D721Med (cell line): ENCODE measurements at regions not wholly inside any gene's neighbourhood (a gene's known extent, or its start where the extent isn't known, plus 50 kb on each side); places are given as distances from the start of the nearest gene placed in this dataset.

Experiments used
- DNase-seq: peaks from one replicate; pipeline ENCODE4 v3.0.0; 2011; ENCODE audit warnings: low spot score; ENCODE audit not compliant: insufficient read length
- FAIRE-seq: peaks from 2 replicates; lab custom pipeline; 2011; peaks lifted over from hg19 to GRCh38; lab: Jason Lieb, UNC
- TF ChIP-seq, protein P1 (sequence below): IDR thresholded peaks from 2 replicates; pipeline ENCODE4 v1.5.1; 2012; ENCODE audit warnings: mild to moderate bottlenecking, control low read depth; ENCODE audit not compliant: insufficient read depth; ENCODE audit errors: missing control alignments

GRCh38 chr5:104375345-104375744, 812.8 kb upstream of the NUDT12 start:
- TF ChIP-seq, protein P1, sequence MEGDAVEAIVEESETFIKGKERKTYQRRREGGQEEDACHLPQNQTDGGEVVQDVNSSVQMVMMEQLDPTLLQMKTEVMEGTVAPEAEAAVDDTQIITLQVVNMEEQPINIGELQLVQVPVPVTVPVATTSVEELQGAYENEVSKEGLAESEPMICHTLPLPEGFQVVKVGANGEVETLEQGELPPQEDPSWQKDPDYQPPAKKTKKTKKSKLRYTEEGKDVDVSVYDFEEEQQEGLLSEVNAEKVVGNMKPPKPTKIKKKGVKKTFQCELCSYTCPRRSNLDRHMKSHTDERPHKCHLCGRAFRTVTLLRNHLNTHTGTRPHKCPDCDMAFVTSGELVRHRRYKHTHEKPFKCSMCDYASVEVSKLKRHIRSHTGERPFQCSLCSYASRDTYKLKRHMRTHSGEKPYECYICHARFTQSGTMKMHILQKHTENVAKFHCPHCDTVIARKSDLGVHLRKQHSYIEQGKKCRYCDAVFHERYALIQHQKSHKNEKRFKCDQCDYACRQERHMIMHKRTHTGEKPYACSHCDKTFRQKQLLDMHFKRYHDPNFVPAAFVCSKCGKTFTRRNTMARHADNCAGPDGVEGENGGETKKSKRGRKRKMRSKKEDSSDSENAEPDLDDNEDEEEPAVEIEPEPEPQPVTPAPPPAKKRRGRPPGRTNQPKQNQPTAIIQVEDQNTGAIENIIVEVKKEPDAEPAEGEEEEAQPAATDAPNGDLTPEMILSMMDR = no peak
- FAIRE-seq (no peak), DNase-seq (no peak)

DNA sequence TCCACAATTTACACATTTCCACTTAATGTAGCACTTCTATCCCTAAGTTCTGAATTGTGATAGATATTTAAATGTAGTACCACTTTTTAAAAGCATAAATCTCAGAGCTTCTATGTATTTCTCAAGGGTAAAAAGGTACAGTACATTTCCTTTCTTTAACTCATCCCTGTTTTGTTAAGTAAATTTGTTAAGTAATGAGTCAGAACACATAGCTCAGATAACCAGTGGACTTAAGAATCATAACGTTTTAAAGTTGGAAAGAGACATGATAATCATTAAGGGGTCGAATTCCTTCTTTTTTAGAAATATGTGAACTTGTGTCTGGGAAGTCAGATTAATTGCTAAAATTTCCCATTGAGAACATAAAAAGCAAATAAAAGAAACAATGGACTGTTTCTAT, 810.2 kb upstream of the NUDT12 start:
- peak; percentile 25 for FAIRE-seq
- DNase-seq = no peak
- TF ChIP-seq, protein P1 = no peak

DNA sequence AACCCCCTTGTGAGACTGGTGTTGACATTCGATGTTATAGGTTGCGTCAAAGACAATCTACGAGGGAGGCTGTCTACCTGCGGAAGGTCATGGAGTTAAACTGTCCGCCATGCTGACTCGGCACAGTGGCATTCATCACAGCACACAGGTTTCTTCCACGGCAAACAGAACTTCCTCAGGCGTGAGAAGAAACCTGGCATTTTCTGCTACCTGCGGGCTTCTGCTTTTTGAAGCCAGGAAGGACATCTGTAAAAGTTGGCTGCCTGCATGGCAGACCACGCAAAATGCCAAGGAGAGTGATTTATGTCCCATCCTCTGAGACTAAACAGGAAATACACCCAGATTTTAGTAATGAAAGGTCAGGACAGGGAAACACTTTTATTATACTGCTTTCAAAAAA, 809.8 kb upstream of the NUDT12 start:
- TF ChIP-seq, protein P1 = no peak
- FAIRE-seq (no peak), DNase-seq (no peak)

DNA sequence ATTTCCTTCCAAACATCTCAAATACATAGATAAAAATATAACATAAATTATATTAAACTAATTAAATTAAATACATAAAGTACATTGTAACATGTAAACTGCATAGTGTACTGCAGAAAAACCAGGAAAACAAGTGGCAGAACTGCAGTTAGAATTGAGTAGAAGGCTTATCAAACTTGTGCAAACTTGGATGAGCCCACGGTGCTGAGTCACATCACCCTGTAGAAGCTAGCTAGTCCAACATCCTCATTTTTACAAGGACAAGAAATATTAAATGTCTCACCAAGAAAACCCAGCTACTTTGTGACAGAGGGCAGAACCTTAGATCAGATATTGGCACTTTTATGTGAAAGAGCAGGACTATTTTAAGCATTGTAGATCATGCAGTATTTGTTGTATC, 807.9 kb upstream of the NUDT12 start:
- DNase-seq = no peak
- no peak for FAIRE-seq
- TF ChIP-seq, protein P1 = no peak

DNA sequence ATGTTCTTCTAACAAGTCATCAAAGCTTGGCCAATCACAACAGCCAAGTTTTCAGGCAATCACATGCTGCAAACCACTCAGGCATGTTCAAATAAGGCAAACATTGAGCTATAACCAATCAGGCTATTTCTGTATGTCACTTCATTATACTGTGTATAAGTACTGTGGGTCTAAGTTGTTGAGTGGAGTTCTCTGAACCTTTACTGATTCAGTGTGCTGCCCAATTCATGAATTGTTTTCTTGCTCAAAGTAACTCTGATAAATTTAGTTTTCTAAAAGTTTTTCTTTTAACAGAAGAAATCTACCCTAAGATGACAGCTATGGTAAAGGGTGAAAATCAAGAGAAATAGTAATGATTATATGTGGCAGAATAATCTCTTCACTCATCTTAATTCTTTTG, 805.4 kb upstream of the NUDT12 start:
- TF ChIP-seq, protein P1 = no peak
- DNase-seq = no peak
- no peak for FAIRE-seq

DNA sequence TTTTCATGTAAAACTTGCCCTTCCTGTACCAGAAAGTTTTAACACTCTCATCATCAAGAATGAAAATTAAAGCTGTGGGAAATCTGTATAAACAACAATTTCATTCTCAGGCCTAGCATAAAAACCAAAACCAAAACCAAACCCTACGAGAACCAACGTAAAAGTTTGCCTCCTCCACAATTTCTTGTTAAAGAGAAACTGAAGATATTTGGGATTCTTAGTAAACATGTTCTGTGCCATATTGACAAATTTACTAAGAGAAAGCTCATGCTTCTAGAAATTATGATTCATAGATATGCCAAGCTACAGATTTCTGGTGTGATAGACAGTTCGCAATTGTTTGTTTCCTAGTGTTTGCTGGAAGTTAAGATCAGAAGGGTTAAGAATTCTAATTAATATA, 801.0 kb upstream of the NUDT12 start:
- TF ChIP-seq, protein P1 = no peak
- FAIRE-seq = no peak
- no peak for DNase-seq

- TF ChIP-seq, protein P1 = no peak
- FAIRE-seq = no peak
- no peak for DNase-seq
Observed at GRCh38 chr5:104361932-104362331, 799.3 kb upstream of the NUDT12 start.
